Choroid plexus epithelial cell (primary cell): ENCODE measurements at regions not wholly inside any gene's neighbourhood (a gene's known extent, or its start where the extent isn't known, plus 50 kb on each side); places are given as distances from the start of the nearest gene placed in this dataset.
A peak's percentile ranks its signal among the peaks of the same experiment; 100 is the strongest.

Experiments used
- DNase-seq: peaks from one replicate; pipeline ENCODE4 v3.0.0-alpha.2; 2010; ENCODE audit warnings: low read depth
- H3K4me3 ChIP-seq: 2 replicates; pipeline ENCODE4 v1.5.1; 2011; ENCODE audit warnings: low read depth, mild to moderate bottlenecking, control low read depth, low read length, moderate library complexity
- CTCF ChIP-seq: conservative IDR thresholded peaks from 2 replicates; pipeline ENCODE4 v1.5.1; 2011; ENCODE audit warnings: low read depth, mild to moderate bottlenecking, control low read depth, inconsistent platforms, low read length, moderate library complexity

GRCh38 chr15:100710222-100710621, 107.8 kb downstream of the ASB7 start:
- no peak for DNase-seq
- TF ChIP-seq CTCF = no peak

GRCh38 chr15:100710744-100711515, 108.5 kb downstream of the ASB7 start:
- H3K4me3 ChIP-seq = no peak overlapping the region
- DNase-seq = no peak
- TF ChIP-seq CTCF = no peak

More at GRCh38 chr15:100710222-100710621, 107.8 kb downstream of the ASB7 start:
- H3K4me3 ChIP-seq = no peak overlapping the region

GRCh38 chr15:100711516-100712021, 109.2 kb downstream of the ASB7 start:
- H3K4me3 ChIP-seq = no peak overlapping the region
- TF ChIP-seq CTCF = no peak
- no peak for DNase-seq

- no peak for TF ChIP-seq CTCF
- no peak for DNase-seq
- no peak overlapping the region for H3K4me3 ChIP-seq
Observed at GRCh38 chr15:100712226-100712625, 109.8 kb downstream of the ASB7 start.

- H3K4me3 ChIP-seq = no peak overlapping the region
- TF ChIP-seq CTCF = no peak
- peak; percentile 62 for DNase-seq
Observed at GRCh38 chr15:100713163-100713867, 110.9 kb downstream of the ASB7 start.

- TF ChIP-seq CTCF = no peak
- no peak for DNase-seq
- no peak overlapping the region for H3K4me3 ChIP-seq
Observed at GRCh38 chr15:100714034-100714748, 111.8 kb downstream of the ASB7 start.
